GM12801 (cell line): ENCODE measurements at regions not wholly inside any gene's neighbourhood (a gene's known extent, or its start where the extent isn't known, plus 50 kb on each side); places are given as distances from the start of the nearest gene placed in this dataset.

ENCODE experiments used
- CTCF ChIP-seq: IDR thresholded peaks from one replicate; pipeline ENCODE4 v1.5.1; 2011; ENCODE audit warnings: control low read depth; ENCODE audit not compliant: insufficient read length; ENCODE audit errors: extremely low read depth

GRCh38 chr5:99386406-99387077 is 457.7 kb upstream of the CHD1 start:
- no peak for TF ChIP-seq CTCF

- no peak for TF ChIP-seq CTCF
These were observed 450.4 kb upstream of the CHD1 start for GRCh38 chr5:99379187-99379586.

- no peak for TF ChIP-seq CTCF
These were observed 449.6 kb upstream of the CHD1 start for GRCh38 chr5:99378443-99378842.

GRCh38 chr5:99369797-99370593 is 441.2 kb upstream of the CHD1 start:
- no peak for TF ChIP-seq CTCF

GRCh38 chr5:99368726-99369125 is 439.9 kb upstream of the CHD1 start:
- no peak for TF ChIP-seq CTCF

GRCh38 chr5:99355881-99356280 is 427.1 kb upstream of the CHD1 start:
- TF ChIP-seq CTCF: no peak

- TF ChIP-seq CTCF: no peak
These were observed 421.0 kb upstream of the CHD1 start for GRCh38 chr5:99349787-99350186.
